ENCODE measurements at regions not wholly inside any gene's neighbourhood (a gene's known extent, or its start where the extent isn't known, plus 50 kb on each side); places are given as distances from the start of the nearest gene placed in this dataset.

DNA sequence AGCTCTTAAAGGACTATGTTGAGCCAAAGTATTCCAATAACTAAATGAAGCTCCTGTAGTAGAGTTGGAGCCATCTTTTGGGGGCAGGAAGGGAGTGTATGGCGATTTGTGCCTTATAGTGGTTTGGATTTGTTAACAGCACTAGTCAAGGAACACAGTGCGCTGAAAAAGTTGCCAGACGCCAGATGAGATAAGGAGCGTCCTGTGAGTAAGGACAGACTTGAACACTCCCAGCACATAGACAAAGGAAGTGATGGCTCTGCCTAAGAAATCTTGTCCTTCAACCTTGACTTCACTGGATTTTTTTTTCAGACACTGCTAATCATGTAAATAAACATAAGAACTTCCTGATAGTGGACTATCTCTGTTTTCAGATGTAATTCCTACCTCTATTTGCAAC is 136.9 kb downstream of the TRMT11 start:
- Mint-ChIP-seq H3K27me3 (ENCODE audit: low read depth in 3 of 3) (no peaks in the 10 kb centered on the region), H3K4me1 (no peaks in the 10 kb centered on the region), H3K9me3 (no peaks in the 10 kb centered on the region), H3K36me3 (no peaks in the 10 kb centered on the region), H3K4me3 (no peak overlapping the region), H3K27ac (no peak overlapping the region)
- H3K9me3 ChIP-seq (replicated peaks in 1 of 2; ENCODE audit: control insufficient read depth in 1 of 2, insufficient read depth in 1 of 2, low read length in 2 of 2) = no peaks in the 10 kb centered on the region
- H3K27ac ChIP-seq (ENCODE audit: low read depth in 1 of 2, low read length in 2 of 2) = no peak overlapping the region
- TF ChIP-seq, protein P1, sequence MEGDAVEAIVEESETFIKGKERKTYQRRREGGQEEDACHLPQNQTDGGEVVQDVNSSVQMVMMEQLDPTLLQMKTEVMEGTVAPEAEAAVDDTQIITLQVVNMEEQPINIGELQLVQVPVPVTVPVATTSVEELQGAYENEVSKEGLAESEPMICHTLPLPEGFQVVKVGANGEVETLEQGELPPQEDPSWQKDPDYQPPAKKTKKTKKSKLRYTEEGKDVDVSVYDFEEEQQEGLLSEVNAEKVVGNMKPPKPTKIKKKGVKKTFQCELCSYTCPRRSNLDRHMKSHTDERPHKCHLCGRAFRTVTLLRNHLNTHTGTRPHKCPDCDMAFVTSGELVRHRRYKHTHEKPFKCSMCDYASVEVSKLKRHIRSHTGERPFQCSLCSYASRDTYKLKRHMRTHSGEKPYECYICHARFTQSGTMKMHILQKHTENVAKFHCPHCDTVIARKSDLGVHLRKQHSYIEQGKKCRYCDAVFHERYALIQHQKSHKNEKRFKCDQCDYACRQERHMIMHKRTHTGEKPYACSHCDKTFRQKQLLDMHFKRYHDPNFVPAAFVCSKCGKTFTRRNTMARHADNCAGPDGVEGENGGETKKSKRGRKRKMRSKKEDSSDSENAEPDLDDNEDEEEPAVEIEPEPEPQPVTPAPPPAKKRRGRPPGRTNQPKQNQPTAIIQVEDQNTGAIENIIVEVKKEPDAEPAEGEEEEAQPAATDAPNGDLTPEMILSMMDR (IDR thresholded peaks at IDR 0.05) = no peak
- no peak for DNase-seq
- no peak overlapping the region for H2AFZ ChIP-seq (ENCODE audit: insufficient read depth, low read depth, low read length, poor library complexity, severe bottlenecking)
- H3K79me2 ChIP-seq (ENCODE audit: insufficient read depth, low read length) = no peaks in the 10 kb centered on the region
- no peak overlapping the region for H3K4me2 ChIP-seq (replicated peaks; ENCODE audit: extremely low read depth, low read length, poor library complexity, severe bottlenecking)
- H3K4me3 ChIP-seq (replicated peaks in 1 of 3; ENCODE audit: low read depth in 2 of 3, low read length in 3 of 3) = no peak overlapping the region
- H3K9ac ChIP-seq (ENCODE audit: insufficient read depth, low read length, poor library complexity, severe bottlenecking) = no peak overlapping the region
- H4K20me1 ChIP-seq (ENCODE audit: insufficient read depth, low read length) = no peaks in the 10 kb centered on the region
- H3K4me1 ChIP-seq (ENCODE audit: control insufficient read depth in 1 of 2, insufficient read depth in 2 of 2, low read length in 2 of 2) = no peaks in the 10 kb centered on the region
- H3K27me3 ChIP-seq (ENCODE audit: control insufficient read depth in 2 of 2, insufficient read depth in 2 of 2, low read length in 2 of 2) = no peaks in the 10 kb centered on the region
- intact Hi-C loops (cut with micrococcal nuclease) = no loop called here
- WGBS (ENCODE audit: insufficient coverage) = 100% methylated on average over 4 of the region's 4 CpGs
- no peaks in the 10 kb centered on the region for H3K36me3 ChIP-seq (replicated peaks in 1 of 2; ENCODE audit: control insufficient read depth in 1 of 2, insufficient read depth in 2 of 2, low read length in 2 of 2)

DNA sequence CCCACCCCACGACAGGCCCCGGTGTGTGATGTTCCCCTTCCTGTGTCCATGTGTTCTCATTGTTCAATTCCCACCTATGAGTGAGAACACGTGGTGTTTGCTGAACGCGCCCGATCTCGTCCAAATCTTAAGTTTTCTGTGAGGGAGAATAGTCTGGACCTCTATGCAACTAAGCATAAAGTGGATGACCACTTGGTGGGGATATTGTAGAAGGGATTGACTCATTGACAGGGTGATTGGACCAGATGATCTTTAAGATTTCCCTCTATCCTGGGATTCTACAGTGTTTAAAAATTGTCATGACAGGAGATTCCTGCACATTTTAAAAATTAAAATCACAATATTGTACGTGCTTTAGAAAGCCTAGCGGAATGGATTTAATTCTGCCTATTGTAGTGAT is 141.3 kb downstream of the TRMT11 start:
- no peaks in the 10 kb centered on the region for H3K4me1 ChIP-seq (ENCODE audit: control insufficient read depth in 1 of 2, insufficient read depth in 2 of 2, low read length in 2 of 2)
- H3K27ac Mint-ChIP-seq = peak overlapping the region in 1 of 7 donors; percentile 11
- no peaks in the 10 kb centered on the region for H3K27me3 ChIP-seq (ENCODE audit: control insufficient read depth in 2 of 2, insufficient read depth in 2 of 2, low read length in 2 of 2)
- no peak overlapping the region for H2AFZ ChIP-seq (ENCODE audit: insufficient read depth, low read depth, low read length, poor library complexity, severe bottlenecking)
- H4K20me1 ChIP-seq (ENCODE audit: insufficient read depth, low read length) = no peaks in the 10 kb centered on the region
- WGBS (ENCODE audit: insufficient coverage) = 93% methylated on average over 3 of the region's 9 CpGs
- H3K9me3 ChIP-seq (replicated peaks in 1 of 2; ENCODE audit: control insufficient read depth in 1 of 2, insufficient read depth in 1 of 2, low read length in 2 of 2) = no peaks in the 10 kb centered on the region
- H3K36me3 ChIP-seq (replicated peaks in 1 of 2; ENCODE audit: control insufficient read depth in 1 of 2, insufficient read depth in 2 of 2, low read length in 2 of 2) = no peaks in the 10 kb centered on the region
- intact Hi-C loops (cut with micrococcal nuclease) = no loop called here
- TF ChIP-seq, protein P1 (IDR thresholded peaks at IDR 0.05) = no peak
- no peaks in the 10 kb centered on the region for H3K79me2 ChIP-seq (ENCODE audit: insufficient read depth, low read length)
- no peak overlapping the region for H3K4me3 ChIP-seq (replicated peaks in 1 of 3; ENCODE audit: low read depth in 2 of 3, low read length in 3 of 3)
- no peaks in the 10 kb centered on the region for H3K9me3 Mint-ChIP-seq
- no peak overlapping the region for H3K27ac ChIP-seq (ENCODE audit: low read depth in 1 of 2, low read length in 2 of 2)
- no peak overlapping the region for H3K4me2 ChIP-seq (replicated peaks; ENCODE audit: extremely low read depth, low read length, poor library complexity, severe bottlenecking)
- H3K4me1 Mint-ChIP-seq = no peaks in the 10 kb centered on the region
- H3K9ac ChIP-seq (ENCODE audit: insufficient read depth, low read length, poor library complexity, severe bottlenecking) = no peak overlapping the region
- H3K4me3 Mint-ChIP-seq = no peak overlapping the region
- H3K27me3 Mint-ChIP-seq (ENCODE audit: low read depth in 3 of 3) = no peaks in the 10 kb centered on the region
- H3K36me3 Mint-ChIP-seq = no peaks in the 10 kb centered on the region
- DNase-seq = no peak
